Bone marrow (tissue), 2 donors: ENCODE measurements at regions not wholly inside any gene's neighbourhood (a gene's known extent, or its start where the extent isn't known, plus 50 kb on each side); places are given as distances from the start of the nearest gene placed in this dataset.

Experiments used
- DNase-seq, 2 donors: peaks; one replicate each; lab custom pipeline; 2025; lab: John Stamatoyannopoulos, UW

- no peak for DNase-seq
Observed at GRCh38 chr11:115696563-115696962, 192.3 kb upstream of the CADM1 start.

- DNase-seq = no peak
Observed at GRCh38 chr11:115695677-115696364, 191.6 kb upstream of the CADM1 start.

GRCh38 chr11:115693002-115693401, 188.8 kb upstream of the CADM1 start:
- DNase-seq = no peak

GRCh38 chr11:115691030-115691429, 186.8 kb upstream of the CADM1 start:
- no peak for DNase-seq

- no peak for DNase-seq
Observed at GRCh38 chr11:115687934-115688333, 183.7 kb upstream of the CADM1 start.

GRCh38 chr11:115684699-115685098, 180.5 kb upstream of the CADM1 start:
- DNase-seq = no peak

GRCh38 chr11:115684135-115684534, 179.9 kb upstream of the CADM1 start:
- DNase-seq = no peak

GRCh38 chr11:115682888-115683287, 178.7 kb upstream of the CADM1 start:
- DNase-seq = no peak

- no peak for DNase-seq
Observed at GRCh38 chr11:115682101-115682500, 177.9 kb upstream of the CADM1 start.

- no peak for DNase-seq
Observed at GRCh38 chr11:115679945-115680344, 175.7 kb upstream of the CADM1 start.

GRCh38 chr11:115678942-115679341, 174.7 kb upstream of the CADM1 start:
- DNase-seq = no peak

GRCh38 chr11:115677190-115677589, 173.0 kb upstream of the CADM1 start:
- DNase-seq = no peak

- DNase-seq = no peak
Observed at GRCh38 chr11:115676768-115677167, 172.6 kb upstream of the CADM1 start.

GRCh38 chr11:115676206-115676605, 172.0 kb upstream of the CADM1 start:
- no peak for DNase-seq

- no peak for DNase-seq
Observed at GRCh38 chr11:115674937-115675544, 170.8 kb upstream of the CADM1 start.

- no peak for DNase-seq
Observed at GRCh38 chr11:115674176-115674936, 170.1 kb upstream of the CADM1 start.

- no peak for DNase-seq
Observed at GRCh38 chr11:115673720-115674119, 169.5 kb upstream of the CADM1 start.

- DNase-seq = no peak
Observed at GRCh38 chr11:115672999-115673411, 168.8 kb upstream of the CADM1 start.

GRCh38 chr11:115672412-115672811, 168.2 kb upstream of the CADM1 start:
- DNase-seq = no peak

- DNase-seq = no peak
Observed at GRCh38 chr11:115670538-115671205, 166.5 kb upstream of the CADM1 start.

- no peak for DNase-seq
Observed at GRCh38 chr11:115665958-115666357, 161.7 kb upstream of the CADM1 start.

- DNase-seq = no peak
Observed at GRCh38 chr11:115665175-115665821, 161.1 kb upstream of the CADM1 start.
